Uterus (tissue), 2 donors: ENCODE measurements at regions not wholly inside any gene's neighbourhood (a gene's known extent, or its start where the extent isn't known, plus 50 kb on each side); places are given as distances from the start of the nearest gene placed in this dataset.

ENCODE experiments used
- CTCF ChIP-seq, 4 experiments: fragments of 200-600 bp in 2 of 4; fragments of 450-650 bp in 2 of 4; sonication (generic) in 2 of 4; IDR thresholded peaks; one replicate each; pipeline ENCODE4 v1.5.1; 2016 to 2019; ENCODE audit warnings: antibody characterized with exemption in 4 of 4, mild to moderate bottlenecking in 2 of 4, moderate library complexity in 1 of 4
- POLR2A ChIP-seq, 2 donors: fragments of 450-650 bp; IDR thresholded peaks; one replicate each; pipeline ENCODE4 v1.6.1; 2016; ENCODE audit warnings: antibody characterized with exemption in 2 of 2, mild to moderate bottlenecking in 1 of 2, moderate library complexity in 1 of 2

GRCh38 chr5:23675456-23675855 is 168.0 kb downstream of the PRDM9 start:
- TF ChIP-seq CTCF (IDR thresholded peaks at IDR 0.05) (no peak), POLR2A (IDR thresholded peaks at IDR 0.05) (no peak)
